SH-SY5Y (cell line): ENCODE measurements at regions not wholly inside any gene's neighbourhood (a gene's known extent, or its start where the extent isn't known, plus 50 kb on each side); places are given as distances from the start of the nearest gene placed in this dataset.

Experiments
- GATA2 ChIP-seq: IDR thresholded peaks from 2 replicates; pipeline ENCODE4 v1.6.1; 2011; ENCODE audit warnings: mild to moderate bottlenecking, low read depth, low read length
- GATA3 ChIP-seq: IDR thresholded peaks from 2 replicates; pipeline ENCODE4 v1.6.1; 2011; ENCODE audit warnings: low read depth, mild to moderate bottlenecking, low read length, moderate library complexity

- no peak for TF ChIP-seq GATA2
- TF ChIP-seq GATA3, result no peak
These were observed 85.5 kb downstream of the APIP start for GRCh38 chr11:34830648-34831047.
